Inflammatory macrophage treated with lipopolysaccharide for 4 hours (primary cell): ENCODE measurements at regions not wholly inside any gene's neighbourhood (a gene's known extent, or its start where the extent isn't known, plus 50 kb on each side); places are given as distances from the start of the nearest gene placed in this dataset.

Experiments used
- DNase-seq: peaks from one replicate; pipeline ENCODE4 v3.0.0-alpha.2; 2020

DNA sequence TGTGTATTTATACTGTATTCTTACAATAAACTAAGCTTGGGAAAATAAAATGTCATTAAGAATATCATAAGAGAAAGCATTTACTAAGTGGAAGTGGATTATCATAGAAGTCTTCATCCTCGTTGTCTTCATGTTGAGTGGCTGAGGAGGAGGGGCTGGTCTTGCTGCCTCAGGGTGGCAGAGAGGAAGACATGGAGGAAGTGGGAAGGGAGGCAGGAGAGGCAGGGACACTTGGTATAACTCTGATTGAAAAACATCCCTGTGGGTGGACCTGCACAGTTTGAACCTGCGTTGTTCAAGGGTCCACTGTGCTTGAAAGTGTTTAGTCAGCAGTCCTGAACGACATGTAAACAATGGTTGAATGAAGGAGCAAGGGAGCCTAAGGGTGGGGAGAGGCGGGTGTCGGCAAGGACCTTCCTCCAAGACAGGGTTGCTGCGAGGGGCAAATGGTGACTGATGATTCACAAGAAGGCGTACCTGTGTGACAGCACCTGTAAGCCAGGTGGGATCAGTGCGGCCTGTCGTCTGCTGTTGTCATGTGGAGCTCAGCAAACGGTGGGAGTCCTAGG is 103.8 kb upstream of the KLF13 start:
- no peak for DNase-seq

DNA sequence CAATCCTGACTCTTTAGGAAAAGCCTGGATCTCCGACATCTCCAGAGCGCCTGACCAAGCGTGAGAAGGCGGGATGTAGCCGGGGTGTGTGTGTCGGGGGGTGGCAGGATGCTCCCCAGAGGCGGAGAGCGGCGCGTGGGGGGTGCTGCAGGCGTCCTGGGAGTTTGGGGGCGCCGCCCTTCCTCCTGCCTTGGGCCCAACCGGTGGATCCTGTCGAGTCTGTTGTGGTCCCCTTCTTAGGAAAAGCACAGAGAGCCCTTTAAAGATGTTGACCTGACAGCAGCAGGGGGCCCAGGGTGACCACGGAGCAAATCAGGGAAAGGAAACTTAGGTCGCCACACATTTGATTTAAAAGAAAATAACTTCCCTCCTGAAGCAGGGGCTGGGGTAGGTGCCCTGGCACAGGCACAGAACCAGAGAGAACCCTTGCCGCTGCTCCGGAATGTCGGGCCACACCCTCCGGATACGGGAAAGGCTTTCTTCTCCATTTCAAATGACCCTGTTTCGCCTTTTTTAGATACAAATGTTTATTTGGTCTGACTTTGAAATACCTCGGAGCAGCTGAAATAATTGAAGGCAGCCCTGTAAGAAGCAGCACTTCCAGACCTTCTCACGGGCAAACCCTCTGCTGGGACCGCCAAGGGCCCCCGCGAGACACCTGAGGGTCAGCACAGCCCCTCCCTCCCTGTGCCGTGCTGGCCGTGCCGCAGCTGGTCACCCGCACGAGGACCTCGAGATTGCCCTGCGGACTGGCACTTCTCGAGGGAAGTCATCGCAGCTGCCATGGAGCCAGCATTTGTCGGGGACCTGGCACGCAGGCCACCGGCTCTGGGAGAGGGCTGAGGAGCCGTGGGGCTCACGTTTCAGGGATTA is 102.9 kb upstream of the KLF13 start:
- no peak for DNase-seq

DNA sequence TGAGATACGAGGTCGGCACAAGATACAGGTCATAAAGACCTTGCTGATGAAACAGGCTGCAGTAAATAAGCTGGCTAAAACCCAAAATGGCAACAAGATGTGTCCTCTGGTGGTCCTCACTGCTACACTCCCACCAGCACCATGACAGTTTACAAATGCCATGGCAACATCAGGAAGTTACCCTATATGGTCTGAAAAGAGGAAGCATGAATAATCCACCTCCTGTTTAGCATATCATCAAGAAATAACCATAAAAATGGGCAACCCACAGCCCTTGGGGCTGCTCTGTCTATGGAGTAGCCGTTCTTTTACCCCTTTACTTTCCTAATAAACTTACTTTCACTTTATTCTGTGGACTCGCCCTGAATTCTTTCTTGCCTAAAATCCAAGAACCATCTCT is 102.0 kb upstream of the KLF13 start:
- peak; percentile 44 for DNase-seq

DNA sequence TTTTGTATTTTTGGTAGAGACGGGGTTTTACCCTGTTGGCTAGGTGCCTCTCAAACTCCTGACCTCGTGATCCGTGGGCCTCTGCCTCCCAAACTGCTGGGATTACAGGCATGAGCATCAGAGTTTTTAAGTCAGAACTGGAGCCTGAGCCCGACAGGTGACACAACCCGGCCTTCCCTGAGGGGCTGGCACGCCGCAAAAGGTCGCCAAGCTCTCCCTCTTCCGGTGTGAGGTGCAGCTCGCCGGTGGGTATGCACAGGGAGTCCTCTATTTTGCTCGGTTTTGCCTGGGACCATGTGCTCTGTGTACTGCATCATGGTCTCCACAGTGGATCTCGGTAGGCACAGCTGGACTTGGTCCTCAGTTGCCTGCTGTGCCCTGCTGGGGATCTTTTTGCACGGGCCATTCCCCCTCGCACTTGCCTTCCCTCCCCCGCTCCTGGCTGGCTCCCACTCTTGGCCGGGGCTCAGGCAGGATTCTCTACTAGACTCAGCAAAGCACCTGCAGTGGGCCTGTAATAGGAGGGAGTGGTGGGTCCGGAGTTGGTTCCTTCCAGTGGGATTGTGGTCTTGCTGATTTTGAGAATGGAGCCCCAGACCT is 101.2 kb upstream of the KLF13 start:
- DNase-seq: no peak

DNA sequence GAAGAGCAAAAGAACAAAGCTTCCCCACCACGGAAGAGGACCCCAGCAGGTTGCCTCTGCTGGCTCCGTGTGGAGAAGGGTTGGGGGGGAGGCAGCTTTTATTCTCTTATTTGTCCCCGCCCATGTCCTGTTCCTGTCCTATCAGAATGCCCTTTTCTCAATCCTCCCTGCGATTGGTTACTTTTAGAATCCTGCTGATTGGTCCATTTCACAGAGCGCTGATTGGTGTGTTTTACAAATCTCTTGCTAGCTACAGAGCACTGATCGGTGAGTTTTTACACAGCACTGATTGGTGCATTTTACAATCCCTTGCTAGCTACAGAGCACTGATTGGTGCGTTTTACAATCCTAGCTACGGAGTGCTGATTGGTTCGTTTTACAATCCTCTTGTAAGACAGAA is 100.6 kb upstream of the KLF13 start:
- no peak for DNase-seq

DNA sequence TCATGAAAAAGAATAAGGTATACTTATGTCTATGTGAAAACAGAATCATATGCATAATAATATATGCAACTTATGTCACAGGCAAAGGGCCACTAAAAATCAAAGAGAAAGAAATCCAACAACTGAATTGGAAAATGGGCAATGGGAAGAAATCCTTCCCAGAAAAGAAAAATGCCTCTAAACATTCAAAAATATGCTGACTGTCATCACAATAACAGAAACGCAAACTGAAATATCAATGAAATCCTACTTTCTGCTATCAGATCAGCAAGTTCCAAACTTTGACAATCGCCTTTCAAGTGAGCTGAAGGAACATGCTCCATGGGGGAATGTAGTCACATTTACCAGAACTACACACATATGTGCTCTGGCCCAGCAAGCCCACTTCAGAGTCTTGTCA is 99.4 kb upstream of the KLF13 start:
- no peak for DNase-seq

DNA sequence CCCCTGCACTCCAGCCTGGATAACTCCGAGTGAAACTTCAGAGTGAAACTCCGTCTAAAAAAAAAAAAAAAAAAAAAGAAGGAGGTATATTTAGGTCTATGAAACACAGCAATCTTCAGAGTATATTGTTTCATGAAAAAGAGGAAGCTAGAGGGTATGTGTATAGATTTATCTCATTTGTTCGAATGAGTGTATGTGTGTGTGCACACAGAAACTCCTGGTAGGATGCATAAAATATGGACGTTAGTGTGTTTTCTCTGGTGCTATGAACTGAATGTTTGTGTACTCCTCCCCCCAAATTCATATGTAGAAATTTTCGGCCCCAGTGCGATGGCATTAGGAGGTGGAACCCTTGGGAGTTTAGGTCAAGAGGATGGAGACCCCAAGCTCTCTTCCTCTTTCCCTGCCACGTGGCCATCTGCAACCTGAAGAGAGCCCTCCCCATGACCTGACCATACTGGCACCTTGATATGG is 98.6 kb upstream of the KLF13 start:
- peak; percentile 45 for DNase-seq

DNA sequence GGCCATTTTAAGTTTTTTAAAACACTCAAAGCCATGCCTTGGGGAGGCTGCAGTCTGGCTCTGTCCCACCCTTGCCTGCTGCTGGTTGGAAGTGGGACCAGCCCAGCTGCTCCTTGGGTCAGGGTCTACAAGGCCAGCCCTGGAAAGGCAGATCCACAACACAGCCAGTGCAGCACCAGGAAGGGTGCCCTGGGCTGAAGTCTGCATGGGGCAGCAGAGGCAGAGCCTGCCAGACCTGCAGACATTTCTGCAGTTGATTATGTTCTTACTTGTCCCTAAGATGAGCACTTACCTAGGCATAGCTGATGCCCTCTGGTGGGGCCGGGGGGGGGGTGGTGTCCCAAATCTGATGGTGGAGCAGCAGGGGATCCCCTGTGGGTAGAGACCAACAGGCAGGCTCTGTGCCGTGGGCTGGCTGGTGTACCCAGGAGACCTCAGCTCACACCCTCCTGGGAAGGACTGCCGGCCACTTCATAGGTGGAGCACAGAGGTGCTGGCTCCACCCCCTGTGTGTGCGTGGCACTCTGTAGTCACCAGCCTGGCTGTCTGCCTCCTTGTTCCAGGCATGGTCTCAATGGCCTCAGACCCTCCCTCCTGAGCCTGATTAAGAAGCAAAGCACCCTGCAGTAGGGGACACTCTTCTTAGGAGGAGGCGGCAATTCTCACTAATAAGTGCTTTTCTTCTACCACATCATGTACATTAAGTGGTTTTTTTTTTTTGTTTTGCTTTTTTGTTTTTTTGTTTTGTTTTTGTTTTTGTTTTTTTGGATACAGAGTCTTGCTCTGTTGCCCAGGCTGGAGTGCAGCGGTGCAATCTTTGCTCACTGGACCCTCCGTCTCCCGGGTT is 97.4 kb upstream of the KLF13 start:
- DNase-seq: no peak

DNA sequence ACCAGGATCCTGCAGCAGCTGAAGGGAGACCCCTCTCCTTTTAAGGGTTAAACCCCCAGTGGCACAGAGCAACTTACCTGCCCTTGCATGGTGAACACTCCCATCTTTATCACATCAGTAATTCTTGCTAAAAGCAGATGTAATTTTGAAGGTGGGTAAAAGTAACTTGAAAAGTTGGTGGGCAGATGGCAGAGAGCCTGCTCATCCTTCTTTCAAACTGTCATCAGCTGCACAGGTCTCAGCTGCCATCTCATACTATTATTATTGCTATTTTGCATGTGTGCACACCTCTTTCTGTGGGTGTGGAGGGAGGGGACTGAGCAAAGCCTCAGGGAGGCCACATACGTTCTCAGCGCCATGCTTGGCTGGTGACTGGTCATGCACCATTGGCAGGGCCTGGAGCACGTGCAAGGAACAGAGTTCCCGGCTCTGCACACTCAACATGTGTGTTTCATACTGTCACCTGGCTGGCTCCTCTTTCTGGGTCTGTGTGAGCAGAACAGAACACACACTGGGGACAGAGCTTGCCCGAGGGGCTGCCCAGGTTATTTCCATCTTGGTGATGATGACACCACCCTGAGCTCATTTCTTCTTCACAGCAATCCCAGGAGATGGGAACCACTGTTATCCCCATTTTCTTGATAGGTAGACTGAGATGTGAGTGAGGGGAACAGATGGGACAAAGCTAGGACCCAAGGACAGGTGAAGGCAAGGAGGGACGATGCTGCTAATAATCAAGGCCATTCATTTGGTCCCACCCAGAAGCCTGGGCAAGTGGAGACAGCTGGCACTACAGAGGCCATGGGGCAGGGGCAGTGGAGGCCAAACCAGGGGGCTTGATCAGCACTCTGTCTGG is 95.8 kb upstream of the KLF13 start:
- DNase-seq: no peak

DNA sequence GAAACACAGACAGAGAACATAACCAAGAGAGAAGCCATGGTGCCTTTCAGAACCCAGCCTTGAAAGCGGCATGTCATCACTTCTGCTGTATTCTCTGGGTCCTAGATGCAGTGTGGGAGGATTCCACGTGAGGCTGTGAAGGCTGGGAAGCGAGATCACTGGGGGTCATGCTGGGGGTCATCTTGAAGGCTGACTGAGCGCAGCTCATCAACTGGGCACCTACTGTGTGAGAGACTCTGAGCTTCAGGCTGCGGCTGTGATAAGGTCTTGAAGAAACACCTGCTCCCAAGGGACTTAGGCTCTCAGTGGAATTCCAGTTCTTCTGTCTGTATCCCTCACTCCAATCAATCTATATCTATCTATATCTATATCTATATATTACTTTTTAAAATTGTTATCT is 91.8 kb upstream of the KLF13 start:
- no peak for DNase-seq

DNA sequence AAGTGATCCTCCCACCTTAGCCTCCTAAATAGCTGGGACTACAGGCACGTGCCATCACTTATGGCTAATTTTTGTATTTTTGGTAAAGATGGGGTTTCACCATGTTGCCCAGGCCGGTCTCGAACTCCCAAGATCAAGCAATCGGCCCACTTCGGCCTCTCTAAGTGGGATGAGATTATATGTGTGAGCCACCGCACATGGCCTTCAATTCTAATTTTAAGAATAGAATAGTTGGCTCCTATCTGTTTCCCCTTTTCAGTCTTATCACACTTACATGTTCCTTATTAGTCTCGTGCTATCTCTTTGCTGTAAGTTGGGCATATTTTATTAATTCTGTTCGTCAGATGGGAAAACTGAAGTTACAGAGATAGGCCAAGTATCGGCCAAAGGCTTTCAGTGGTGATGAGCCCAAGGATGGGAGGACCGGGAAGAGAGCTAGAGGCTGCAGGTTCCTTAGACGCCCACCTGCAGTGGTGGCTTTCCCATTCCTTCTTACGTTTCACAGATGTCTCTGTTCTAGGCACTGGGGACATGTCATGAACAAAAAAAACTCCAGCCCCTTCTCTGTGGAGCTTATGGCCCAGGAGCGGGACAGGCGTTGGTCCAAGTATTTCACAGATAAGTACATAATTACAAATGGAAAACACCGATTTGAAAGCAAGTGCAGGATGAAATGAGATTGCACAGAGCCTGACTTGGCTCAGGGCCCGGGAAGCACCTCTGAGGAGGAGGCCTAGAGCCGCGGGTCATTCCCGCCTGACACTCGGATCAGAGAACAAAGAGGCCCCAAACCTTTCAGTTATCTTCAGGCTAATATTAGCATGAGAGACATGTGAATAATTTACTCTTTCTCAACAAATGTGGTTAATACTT is 91.1 kb upstream of the KLF13 start:
- DNase-seq: no peak

DNA sequence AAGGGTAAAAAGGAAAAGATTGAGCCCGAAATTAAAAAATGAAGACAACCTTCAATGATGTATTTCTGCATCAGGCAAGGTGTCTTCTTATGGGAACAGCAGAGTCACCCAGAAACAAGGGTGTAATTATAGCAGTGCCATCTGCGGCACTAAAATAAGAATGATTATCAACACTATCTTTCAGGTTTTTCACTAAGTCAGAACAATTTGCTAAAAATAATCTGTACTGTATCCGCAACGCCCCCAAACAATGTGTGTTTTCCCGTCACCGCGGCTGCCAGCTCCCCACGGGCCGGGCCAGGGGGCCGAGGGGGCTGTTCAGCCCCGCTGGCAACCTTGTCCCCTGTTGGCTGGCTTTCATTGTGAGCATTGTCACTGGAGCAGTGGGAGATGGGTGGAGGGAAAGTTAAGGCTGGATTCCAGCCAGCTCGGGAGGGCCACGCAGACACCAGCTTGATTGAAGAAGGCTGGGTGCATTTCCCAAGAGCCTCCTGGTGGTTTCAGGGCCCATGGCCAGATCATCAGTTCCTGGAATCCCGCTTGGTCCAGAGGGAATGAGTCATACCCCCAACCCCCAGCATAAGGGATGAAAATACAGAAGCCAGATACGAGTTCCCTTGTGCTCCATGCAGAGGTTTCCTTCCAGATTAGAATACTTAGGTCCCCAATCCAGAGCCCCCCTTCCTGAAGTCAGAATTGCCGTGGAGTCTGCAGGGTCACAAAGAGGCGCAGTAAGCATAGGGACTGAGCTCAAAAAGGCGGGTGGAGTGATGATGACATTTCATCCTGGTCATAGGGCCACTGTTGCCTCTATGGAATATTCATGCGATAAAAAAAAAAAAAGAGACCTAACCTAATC is 90.2 kb upstream of the KLF13 start:
- peak; percentile 85 for DNase-seq

DNA sequence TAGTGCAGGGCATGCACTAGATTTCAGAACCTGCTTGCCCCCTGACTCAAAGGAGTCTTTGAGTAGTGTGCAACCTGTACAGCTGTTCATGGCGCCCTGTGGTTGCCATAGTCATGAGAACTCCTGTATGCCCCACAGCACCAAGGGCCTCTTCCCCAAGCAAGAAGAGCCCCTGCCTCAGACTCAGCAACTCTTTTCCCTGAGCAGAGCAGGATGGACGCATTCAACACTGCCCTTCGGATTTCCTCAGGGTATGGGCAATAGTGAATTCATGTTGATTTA is 89.7 kb upstream of the KLF13 start:
- no peak for DNase-seq

DNA sequence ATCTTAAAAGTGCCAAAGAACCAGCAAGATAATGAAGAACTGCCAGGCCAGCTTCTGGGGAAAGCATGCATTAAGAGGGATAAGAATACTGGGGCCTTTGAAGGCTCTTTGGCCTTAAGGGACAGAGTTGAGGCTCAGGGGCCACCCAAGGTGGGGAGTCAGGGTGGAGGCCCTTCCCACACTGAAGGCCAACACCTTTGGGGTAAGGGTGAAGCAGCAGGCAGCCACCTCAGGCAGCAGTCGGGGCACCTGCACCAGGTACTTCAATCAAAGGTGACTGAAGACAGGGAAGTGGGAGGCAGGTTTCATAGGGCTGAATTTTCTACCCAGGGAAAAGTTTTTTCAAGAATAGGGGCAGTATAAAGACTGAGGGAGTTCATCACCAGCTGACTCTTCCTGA is 87.7 kb upstream of the KLF13 start:
- DNase-seq: no peak

DNA sequence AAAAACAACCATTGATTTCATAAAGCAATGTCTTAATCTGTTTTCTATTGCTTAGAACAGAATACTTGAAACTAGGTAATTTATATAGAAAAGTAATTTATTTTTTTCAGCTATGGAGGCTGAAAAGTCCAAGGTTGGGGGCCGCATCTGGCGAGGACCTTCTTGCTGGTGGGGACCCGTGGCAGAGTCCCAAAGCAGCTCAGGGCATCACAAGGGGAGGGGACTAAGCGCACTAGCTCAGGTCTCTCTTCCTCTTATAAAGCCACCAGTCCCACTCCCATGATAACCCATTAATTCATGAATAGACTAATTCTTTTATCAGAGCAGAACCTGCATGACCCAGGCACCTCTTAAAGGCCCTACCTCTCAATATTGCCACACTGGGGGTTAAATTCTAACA is 87.2 kb upstream of the KLF13 start:
- DNase-seq: no peak

DNA sequence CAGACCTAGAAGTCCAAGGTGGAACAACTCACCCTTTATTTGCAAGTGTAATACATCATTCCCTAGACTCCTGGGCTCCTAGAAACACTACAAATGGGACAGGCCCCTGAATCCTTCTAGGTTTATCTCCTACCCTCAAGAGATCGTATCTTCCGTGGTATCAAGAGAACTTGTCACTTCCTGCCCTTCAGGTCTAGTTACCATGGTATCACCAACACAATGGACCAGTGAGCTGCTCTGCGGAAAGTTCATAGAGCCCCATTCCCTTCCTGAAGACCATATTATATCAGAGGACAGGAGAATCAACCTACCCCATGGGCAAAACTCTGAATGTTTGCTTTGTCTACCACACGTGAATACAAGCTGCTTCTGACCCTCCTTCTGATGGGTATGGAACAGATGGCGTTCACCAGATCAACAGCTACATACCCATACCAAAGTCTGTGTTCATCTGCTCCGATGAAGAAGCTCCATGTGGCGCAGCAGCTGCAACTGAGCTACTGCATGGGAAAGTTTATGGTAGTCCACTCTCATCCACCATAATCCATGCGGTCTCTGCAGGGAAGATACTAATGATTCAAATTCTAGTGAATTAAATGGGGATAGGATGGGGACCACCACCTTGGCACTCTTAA is 84.6 kb upstream of the KLF13 start:
- DNase-seq: no peak

DNA sequence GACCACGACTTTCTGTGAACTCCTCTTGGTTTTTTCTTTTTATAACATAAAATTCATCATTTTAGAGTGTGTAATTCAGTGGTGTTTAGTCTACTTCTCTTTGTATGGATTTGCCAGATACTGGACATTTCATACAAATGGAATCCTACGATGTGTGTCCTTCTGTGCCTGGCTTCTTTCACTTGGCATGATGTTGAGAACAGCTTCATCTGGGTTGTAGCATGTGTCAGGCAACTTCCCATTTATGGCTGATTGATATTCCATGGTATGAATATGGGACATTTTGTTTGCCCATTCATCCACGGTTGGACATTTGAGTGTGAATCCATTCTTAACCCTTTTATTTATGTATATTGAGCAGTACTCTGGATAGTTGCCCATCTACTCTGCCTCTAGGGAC is 82.7 kb upstream of the KLF13 start:
- DNase-seq: no peak

DNA sequence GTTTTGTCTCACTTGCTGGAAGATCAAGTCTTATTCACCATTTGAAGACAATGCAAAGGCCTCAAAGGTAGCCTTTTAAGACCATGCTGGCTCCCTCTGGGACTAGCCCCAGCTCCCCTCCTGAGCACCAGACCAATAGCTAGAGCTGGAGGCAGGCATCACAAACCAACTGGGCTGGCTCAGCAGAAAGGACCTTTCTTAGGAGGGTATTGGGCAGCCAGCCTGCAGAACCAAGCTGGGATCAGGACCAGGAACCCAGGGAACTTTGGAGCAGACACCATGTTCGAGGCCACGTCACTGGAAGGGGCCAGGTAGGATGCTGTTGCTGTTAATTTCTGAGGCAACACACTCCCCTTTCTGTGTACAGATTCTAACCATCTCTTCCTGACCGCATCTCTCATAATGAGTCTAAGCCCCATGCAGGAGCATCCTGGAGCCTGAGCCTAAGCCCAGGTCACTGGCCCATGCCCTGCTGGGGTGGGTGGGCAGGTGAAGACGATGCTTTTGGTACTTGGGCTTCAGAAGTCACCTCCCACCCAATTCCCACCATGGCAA is 81.4 kb upstream of the KLF13 start:
- no peak for DNase-seq

DNA sequence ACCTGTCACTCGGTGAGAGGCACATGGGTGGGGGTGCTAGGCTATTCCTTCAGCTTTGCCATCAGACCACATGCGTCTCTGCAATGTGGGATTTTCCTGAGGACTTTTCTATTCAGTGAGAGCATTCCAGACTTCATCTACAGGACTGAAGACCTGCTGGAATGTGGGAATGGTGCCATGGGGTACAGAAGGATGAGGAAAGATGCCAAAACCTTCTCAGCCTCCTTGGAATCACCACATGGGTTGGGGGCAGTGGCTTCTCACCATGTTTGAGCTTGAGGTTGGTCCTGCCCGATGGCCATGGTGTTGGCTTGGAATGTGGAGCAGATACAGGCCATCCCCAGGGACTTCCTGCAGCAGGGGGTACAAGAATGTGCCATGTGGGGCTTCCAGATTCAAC is 80.9 kb upstream of the KLF13 start:
- no peak for DNase-seq

DNA sequence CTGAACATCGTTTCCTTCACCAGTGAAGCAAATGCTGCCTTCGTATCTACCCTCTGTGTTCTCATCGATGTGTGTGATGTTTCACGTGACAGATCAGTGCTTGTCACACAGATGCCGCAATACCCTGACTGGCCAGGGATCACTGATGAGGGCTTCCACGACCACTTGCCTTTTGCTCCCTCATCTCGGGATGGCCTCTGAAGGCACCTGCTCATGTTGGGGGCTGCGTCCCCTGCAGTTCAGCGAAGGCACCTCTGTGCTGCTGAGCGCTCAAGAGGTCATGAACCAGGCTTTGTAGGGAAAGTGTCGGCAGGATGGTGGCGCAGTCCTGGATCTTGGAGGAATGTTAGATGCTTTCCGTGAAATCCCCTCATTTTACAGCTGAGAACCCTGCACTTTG is 79.2 kb upstream of the KLF13 start:
- DNase-seq: no peak
